ENCODE measurements at regions not wholly inside any gene's neighbourhood (a gene's known extent, or its start where the extent isn't known, plus 50 kb on each side); places are given as distances from the start of the nearest gene placed in this dataset.

DNA sequence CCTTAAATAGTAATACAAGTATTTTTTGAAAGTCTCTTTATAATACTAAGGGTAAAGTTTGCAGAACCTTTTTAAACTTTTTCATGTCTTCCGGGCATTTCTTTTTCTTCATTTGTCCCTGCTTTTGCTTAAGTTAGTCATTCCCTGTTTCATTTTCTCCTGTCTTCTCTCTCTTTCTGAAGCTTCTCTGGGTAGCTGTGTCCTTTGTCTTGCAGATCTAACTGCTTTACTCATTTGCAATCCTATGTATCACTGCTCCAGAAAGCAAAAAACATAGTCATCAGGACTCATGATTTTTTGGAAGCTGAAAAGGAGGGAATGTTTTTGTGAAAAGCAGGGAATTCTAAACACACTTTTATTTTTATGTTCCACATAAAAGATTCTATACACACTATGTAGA, 301.7 kb downstream of the MRPS30 start:
- Histone ChIP-seq H3K27me3 (no peaks in the 10 kb centered on the region), H3K36me3 (replicated peaks; ENCODE audit: insufficient read depth, low read depth) (no peaks in the 10 kb centered on the region), H3K9me3 (ENCODE audit: low read depth) (no peaks in the 10 kb centered on the region), H3K9me2 (replicated peaks; ENCODE audit: insufficient read depth) (no peaks in the 10 kb centered on the region), H2AFZ (no peak overlapping the region), H3K4me3 (no peak overlapping the region), H3K4me1 (ENCODE audit: insufficient read depth) (no peaks in the 10 kb centered on the region), H3K79me2 (no peaks in the 10 kb centered on the region), H3K4me2 (no peak overlapping the region), H3K27ac (no peak overlapping the region), H4K20me1 (ENCODE audit: insufficient read depth, poor library complexity, severe bottlenecking) (no peaks in the 10 kb centered on the region)
- no peak for DNase-seq (ENCODE audit: low spot score)
- WGBS (ENCODE audit: low lambda C conversion rate, missing lambda C conversion rate), result 59% methylated on average over 1 of the region's 1 CpG
- TF ChIP-seq EZH2 (IDR thresholded peaks at IDR 0.05; ENCODE audit: borderline replicate concordance) (no peak), EZH2phosphoT487 (IDR thresholded peaks at IDR 0.05; ENCODE audit: low read depth, severe bottlenecking, unreplicated experiment) (no peak)
- TF ChIP-seq, protein P1, sequence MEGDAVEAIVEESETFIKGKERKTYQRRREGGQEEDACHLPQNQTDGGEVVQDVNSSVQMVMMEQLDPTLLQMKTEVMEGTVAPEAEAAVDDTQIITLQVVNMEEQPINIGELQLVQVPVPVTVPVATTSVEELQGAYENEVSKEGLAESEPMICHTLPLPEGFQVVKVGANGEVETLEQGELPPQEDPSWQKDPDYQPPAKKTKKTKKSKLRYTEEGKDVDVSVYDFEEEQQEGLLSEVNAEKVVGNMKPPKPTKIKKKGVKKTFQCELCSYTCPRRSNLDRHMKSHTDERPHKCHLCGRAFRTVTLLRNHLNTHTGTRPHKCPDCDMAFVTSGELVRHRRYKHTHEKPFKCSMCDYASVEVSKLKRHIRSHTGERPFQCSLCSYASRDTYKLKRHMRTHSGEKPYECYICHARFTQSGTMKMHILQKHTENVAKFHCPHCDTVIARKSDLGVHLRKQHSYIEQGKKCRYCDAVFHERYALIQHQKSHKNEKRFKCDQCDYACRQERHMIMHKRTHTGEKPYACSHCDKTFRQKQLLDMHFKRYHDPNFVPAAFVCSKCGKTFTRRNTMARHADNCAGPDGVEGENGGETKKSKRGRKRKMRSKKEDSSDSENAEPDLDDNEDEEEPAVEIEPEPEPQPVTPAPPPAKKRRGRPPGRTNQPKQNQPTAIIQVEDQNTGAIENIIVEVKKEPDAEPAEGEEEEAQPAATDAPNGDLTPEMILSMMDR (IDR thresholded peaks at IDR 0.05; ENCODE audit: poor library complexity), result no peak

DNA sequence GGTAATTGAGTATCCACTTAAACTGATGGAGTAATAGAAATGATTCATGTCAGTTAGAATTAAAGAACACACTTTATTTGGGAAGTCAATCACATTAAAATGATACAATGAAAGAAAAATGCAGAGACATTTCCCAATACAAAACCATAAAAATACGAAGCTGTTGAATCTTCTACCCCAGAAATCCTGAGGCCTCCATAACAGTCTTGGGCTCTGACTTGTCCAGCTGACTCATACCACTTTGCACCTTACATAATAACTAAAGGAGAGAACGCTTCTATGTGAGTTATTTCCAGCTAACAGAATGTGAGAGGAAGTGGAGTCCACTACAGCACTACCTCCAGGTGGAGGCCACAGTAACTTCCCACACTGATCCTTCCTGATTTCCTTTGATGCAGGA, 305.0 kb downstream of the MRPS30 start:
- no peaks in the 10 kb centered on the region for H3K4me1 ChIP-seq (ENCODE audit: insufficient read depth)
- no peak overlapping the region for H3K4me2 ChIP-seq
- TF ChIP-seq, protein P1 (IDR thresholded peaks at IDR 0.05; ENCODE audit: poor library complexity), result no peak
- TF ChIP-seq EZH2phosphoT487 (IDR thresholded peaks at IDR 0.05; ENCODE audit: low read depth, severe bottlenecking, unreplicated experiment) (no peak), EZH2 (IDR thresholded peaks at IDR 0.05; ENCODE audit: borderline replicate concordance) (no peak)
- H3K36me3 ChIP-seq (replicated peaks; ENCODE audit: insufficient read depth, low read depth), result no peaks in the 10 kb centered on the region
- H2AFZ ChIP-seq, result no peak overlapping the region
- no peaks in the 10 kb centered on the region for H4K20me1 ChIP-seq (ENCODE audit: insufficient read depth, poor library complexity, severe bottlenecking)
- H3K9me3 ChIP-seq (ENCODE audit: low read depth), result no peaks in the 10 kb centered on the region
- H3K27me3 ChIP-seq, result no peaks in the 10 kb centered on the region
- no peaks in the 10 kb centered on the region for H3K79me2 ChIP-seq
- no peak overlapping the region for H3K27ac ChIP-seq
- no peak overlapping the region for H3K4me3 ChIP-seq
- no peak for DNase-seq (ENCODE audit: low spot score)
- 79% methylated on average over 2 of the region's 2 CpGs for WGBS (ENCODE audit: low lambda C conversion rate, missing lambda C conversion rate)
- no peaks in the 10 kb centered on the region for H3K9me2 ChIP-seq (replicated peaks; ENCODE audit: insufficient read depth)

DNA sequence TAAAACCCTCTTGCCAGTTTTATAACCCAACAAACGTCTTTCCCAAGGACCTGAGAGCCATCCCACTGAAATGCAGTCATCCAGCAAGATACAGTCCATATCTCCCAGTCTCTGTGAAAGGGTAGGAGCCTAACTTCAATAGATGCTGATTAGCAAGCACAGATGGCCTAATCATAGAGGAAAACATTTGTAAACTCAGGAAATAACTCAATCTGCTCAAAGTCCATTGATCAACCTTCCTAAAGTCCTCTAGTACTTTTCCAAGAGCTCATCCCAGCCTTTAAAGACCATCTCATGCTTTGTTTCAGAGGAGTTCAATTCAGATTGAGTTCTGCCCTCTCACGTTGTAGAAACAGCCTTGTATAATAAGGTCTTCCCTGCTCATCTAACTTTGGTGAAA, 324.2 kb downstream of the MRPS30 start:
- Histone ChIP-seq H3K4me1 (ENCODE audit: insufficient read depth) (no peaks in the 10 kb centered on the region), H3K9me2 (replicated peaks; ENCODE audit: insufficient read depth) (no peaks in the 10 kb centered on the region), H3K27ac (no peak overlapping the region), H3K4me3 (no peak overlapping the region), H3K27me3 (no peaks in the 10 kb centered on the region), H4K20me1 (ENCODE audit: insufficient read depth, poor library complexity, severe bottlenecking) (no peaks in the 10 kb centered on the region), H3K79me2 (no peaks in the 10 kb centered on the region), H3K36me3 (replicated peaks; ENCODE audit: insufficient read depth, low read depth) (no peaks in the 10 kb centered on the region), H3K4me2 (no peak overlapping the region), H3K9me3 (ENCODE audit: low read depth) (no peaks in the 10 kb centered on the region), H2AFZ (no peak overlapping the region)
- 40% methylated on average over 2 of the region's 2 CpGs for WGBS (ENCODE audit: low lambda C conversion rate, missing lambda C conversion rate)
- TF ChIP-seq EZH2phosphoT487 (IDR thresholded peaks at IDR 0.05; ENCODE audit: low read depth, severe bottlenecking, unreplicated experiment), result no peak
- TF ChIP-seq, protein P1 (IDR thresholded peaks at IDR 0.05; ENCODE audit: poor library complexity), result no peak
- no peak for TF ChIP-seq EZH2 (IDR thresholded peaks at IDR 0.05; ENCODE audit: borderline replicate concordance)
- DNase-seq (ENCODE audit: low spot score), result no peak

DNA sequence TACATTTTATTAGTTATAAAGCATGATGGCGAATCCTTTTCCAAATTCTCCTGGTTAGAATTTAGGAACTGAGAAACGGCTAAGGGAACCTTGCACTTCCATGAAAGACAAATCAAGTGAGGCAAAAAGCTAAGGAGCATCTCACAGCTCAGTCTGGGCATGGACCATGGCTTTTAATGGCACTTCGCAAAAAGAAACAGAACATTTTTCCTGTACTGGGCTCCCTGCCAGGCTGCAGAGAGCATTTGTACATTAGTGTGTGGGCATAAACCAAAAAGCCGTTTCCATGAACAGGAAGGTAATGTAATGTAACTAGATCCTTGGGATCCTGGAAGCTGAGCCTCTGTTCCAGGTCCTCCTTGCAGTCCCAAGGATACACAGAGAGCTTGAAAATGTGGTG, 354.2 kb downstream of the MRPS30 start:
- TF ChIP-seq EZH2 (IDR thresholded peaks at IDR 0.05; ENCODE audit: borderline replicate concordance), result no peak
- no peak for TF ChIP-seq EZH2phosphoT487 (IDR thresholded peaks at IDR 0.05; ENCODE audit: low read depth, severe bottlenecking, unreplicated experiment)
- TF ChIP-seq, protein P1 (IDR thresholded peaks at IDR 0.05; ENCODE audit: poor library complexity), result no peak
- H3K27me3 ChIP-seq, result no peaks in the 10 kb centered on the region
- H3K27ac ChIP-seq, result no peak overlapping the region
- DNase-seq (ENCODE audit: low spot score), result peak; percentile 11
- no peaks in the 10 kb centered on the region for H3K36me3 ChIP-seq (replicated peaks; ENCODE audit: insufficient read depth, low read depth)
- no peaks in the 10 kb centered on the region for H4K20me1 ChIP-seq (ENCODE audit: insufficient read depth, poor library complexity, severe bottlenecking)
- no peak overlapping the region for H3K4me3 ChIP-seq
- H3K4me2 ChIP-seq, result no peak overlapping the region
- no peaks in the 10 kb centered on the region for H3K9me2 ChIP-seq (replicated peaks; ENCODE audit: insufficient read depth)
- H3K79me2 ChIP-seq, result no peaks in the 10 kb centered on the region
- H2AFZ ChIP-seq, result no peak overlapping the region
- no peaks in the 10 kb centered on the region for H3K4me1 ChIP-seq (ENCODE audit: insufficient read depth)
- H3K9me3 ChIP-seq (ENCODE audit: low read depth), result no peaks in the 10 kb centered on the region
- WGBS (ENCODE audit: low lambda C conversion rate, missing lambda C conversion rate), result 76% methylated on average over 4 of the region's 4 CpGs
